ENCODE measurements at regions not wholly inside any gene's neighbourhood (a gene's known extent, or its start where the extent isn't known, plus 50 kb on each side); places are given as distances from the start of the nearest gene placed in this dataset.

DNA sequence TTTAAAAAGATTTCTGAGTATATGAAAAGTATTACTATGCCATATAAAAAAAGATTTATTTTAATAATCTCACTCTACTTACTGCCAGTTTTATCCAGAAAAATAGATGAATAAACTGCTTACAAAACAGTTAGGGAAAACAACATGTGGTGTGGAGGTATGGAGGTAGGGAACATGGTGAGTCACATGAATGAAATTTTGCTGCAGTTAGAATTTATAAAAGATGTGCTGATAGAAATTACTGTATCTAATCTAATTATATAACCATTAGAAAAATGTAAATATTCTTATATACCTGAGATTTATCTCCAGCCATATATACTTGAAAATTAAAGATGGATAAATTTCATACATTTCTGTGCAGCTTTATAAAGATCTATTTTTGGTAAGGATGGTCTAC, 184.0 kb upstream of the ANK2 start (continued):
- TF ChIP-seq CREB1 (IDR thresholded peaks at IDR 0.05) (no peak), CREB1 (CRISPR knock-in tag; IDR thresholded peaks at IDR 0.05) (no peak)

DNA sequence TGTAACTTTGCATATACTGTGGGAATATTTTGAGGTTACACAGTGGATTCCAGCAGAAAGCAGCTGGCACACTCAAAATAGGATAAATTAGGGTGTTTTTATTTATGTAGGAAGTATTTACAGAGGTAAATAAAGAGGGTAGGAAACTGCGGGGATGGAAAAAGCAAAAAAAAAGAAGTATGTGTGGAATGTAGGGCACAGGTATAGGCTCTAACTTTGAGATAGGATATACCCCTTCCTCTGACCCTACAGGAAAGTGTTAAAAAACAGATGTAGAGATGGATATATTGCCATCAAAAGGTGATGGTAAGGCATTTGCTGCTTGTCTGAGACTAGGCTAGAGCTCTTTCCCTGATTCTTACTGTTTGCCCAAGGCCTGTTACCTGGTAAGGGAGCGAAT, 173.1 kb upstream of the ANK2 start:
- in situ Hi-C loops (cut with MboI), result no loop called here
- no peak for FAIRE-seq

DNA sequence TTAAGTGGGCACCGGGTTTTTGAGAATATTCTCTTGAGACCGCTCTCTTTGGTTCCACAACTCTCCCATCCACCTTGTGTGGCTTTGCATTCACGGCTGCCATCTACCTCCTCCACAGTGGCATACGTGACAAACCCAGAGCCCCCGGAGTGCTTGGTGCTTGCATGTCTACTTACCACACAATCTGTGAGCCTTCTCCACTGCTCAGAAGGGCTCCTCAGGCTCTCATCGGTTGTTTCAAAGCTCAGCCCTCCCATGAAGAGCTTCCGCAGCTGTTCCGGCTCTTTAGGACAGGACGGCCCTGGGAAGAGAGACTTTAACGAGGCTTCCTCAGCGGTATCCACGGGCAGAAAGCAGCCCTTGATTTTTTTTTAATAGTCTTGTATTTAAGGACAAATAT, 167.6 kb upstream of the ANK2 start:
- no peak; the same call in 2 of the 3 replicates for ATAC-seq
- FAIRE-seq, result no peak
- no peak overlapping the region for H2AFZ ChIP-seq (ENCODE audit: low read depth, low read length)
- no peaks in the 10 kb centered on the region for H4K20me1 ChIP-seq (replicated peaks; ENCODE audit: control insufficient read depth, insufficient read depth, low read length)
- H3K9me1 ChIP-seq (ENCODE audit: control insufficient read depth, insufficient read depth, low read length), result no peaks in the 10 kb centered on the region
- no peaks in the 10 kb centered on the region for H3K36me3 ChIP-seq (ENCODE audit: control insufficient read depth, insufficient read depth, low read length)
- H3K4me3 ChIP-seq, result no peak overlapping the region
- intact Hi-C loops (cut with micrococcal nuclease), result no loop called here
- H3K4me2 ChIP-seq (ENCODE audit: insufficient read depth, low read length), result no peak overlapping the region
- no peak overlapping the region for H3K27ac ChIP-seq (ENCODE audit: extremely low read depth, low read depth, low read length)
- POLR2A ChIA-PET, result interaction anchor here (0.7 kb wide), 1 partner anchor 427 kb away, joined by 3 read pairs; no protein-coding TSS in a partner anchor
- in situ Hi-C loops (cut with MboI), result no loop called here
- no peaks in the 10 kb centered on the region for H3K79me2 ChIP-seq (ENCODE audit: control insufficient read depth, insufficient read depth, low read length)
- no peaks in the 10 kb centered on the region; a peak in 1 of 5 replicates for H3K27me3 ChIP-seq (ENCODE audit: control insufficient read depth in 2 of 2, insufficient read depth in 2 of 2, low read length in 2 of 2)
- WGBS (ENCODE audit: insufficient coverage, low coverage, missing lambda C conversion rate), result 2% methylated on average over 12 of the region's 12 CpGs
- BruUV-seq (replicated peaks), result no TSS peak
- no peak overlapping the region for H3K9ac ChIP-seq (ENCODE audit: insufficient read depth in 1 of 2, low read depth in 2 of 2, low read length in 2 of 2)
- CTCF ChIA-PET (ENCODE audit: low intra/inter-chr PET ratio), result no interaction called here
- DNase-seq (ENCODE audit: extremely low read depth in 1 of 4, low spot score in 3 of 4), result no peak
- H3K9me3 ChIP-seq (replicated peaks; ENCODE audit: control insufficient read depth, insufficient read depth, low read depth, low read length), result no peaks in the 10 kb centered on the region
- H3K4me1 ChIP-seq (replicated peaks in 1 of 2; ENCODE audit: control insufficient read depth in 2 of 2, insufficient read depth in 2 of 2, low read length in 2 of 2), result no peaks in the 10 kb centered on the region
- no peak for TF ChIP-seq ZNF780A (CRISPR knock-in tag; IDR thresholded peaks at IDR 0.05)
- TF ChIP-seq NCOA2 (IDR thresholded peaks at IDR 0.05; ENCODE audit: partially characterized antibody in 2 of 2), result no peak
- TF ChIP-seq CBX3 (IDR thresholded peaks at IDR 0.05; ENCODE audit: borderline replicate concordance in 1 of 2, low read length in 2 of 2), result no peak
- TF ChIP-seq, protein P1, sequence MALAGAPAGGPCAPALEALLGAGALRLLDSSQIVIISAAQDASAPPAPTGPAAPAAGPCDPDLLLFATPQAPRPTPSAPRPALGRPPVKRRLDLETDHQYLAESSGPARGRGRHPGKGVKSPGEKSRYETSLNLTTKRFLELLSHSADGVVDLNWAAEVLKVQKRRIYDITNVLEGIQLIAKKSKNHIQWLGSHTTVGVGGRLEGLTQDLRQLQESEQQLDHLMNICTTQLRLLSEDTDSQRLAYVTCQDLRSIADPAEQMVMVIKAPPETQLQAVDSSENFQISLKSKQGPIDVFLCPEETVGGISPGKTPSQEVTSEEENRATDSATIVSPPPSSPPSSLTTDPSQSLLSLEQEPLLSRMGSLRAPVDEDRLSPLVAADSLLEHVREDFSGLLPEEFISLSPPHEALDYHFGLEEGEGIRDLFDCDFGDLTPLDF (CRISPR knock-in tag; IDR thresholded peaks at IDR 0.05), result no peak
- no peak for TF ChIP-seq ZNF431 (CRISPR knock-in tag; IDR thresholded peaks at IDR 0.05)
- TF ChIP-seq, protein P2, sequence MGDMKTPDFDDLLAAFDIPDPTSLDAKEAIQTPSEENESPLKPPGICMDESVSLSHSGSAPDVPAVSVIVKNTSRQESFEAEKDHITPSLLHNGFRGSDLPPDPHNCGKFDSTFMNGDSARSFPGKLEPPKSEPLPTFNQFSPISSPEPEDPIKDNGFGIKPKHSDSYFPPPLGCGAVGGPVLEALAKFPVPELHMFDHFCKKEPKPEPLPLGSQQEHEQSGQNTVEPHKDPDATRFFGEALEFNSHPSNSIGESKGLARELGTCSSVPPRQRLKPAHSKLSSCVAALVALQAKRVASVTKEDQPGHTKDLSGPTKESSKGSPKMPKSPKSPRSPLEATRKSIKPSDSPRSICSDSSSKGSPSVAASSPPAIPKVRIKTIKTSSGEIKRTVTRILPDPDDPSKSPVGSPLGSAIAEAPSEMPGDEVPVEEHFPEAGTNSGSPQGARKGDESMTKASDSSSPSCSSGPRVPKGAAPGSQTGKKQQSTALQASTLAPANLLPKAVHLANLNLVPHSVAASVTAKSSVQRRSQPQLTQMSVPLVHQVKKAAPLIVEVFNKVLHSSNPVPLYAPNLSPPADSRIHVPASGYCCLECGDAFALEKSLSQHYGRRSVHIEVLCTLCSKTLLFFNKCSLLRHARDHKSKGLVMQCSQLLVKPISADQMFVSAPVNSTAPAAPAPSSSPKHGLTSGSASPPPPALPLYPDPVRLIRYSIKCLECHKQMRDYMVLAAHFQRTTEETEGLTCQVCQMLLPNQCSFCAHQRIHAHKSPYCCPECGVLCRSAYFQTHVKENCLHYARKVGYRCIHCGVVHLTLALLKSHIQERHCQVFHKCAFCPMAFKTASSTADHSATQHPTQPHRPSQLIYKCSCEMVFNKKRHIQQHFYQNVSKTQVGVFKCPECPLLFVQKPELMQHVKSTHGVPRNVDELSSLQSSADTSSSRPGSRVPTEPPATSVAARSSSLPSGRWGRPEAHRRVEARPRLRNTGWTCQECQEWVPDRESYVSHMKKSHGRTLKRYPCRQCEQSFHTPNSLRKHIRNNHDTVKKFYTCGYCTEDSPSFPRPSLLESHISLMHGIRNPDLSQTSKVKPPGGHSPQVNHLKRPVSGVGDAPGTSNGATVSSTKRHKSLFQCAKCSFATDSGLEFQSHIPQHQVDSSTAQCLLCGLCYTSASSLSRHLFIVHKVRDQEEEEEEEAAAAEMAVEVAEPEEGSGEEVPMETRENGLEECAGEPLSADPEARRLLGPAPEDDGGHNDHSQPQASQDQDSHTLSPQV (IDR thresholded peaks at IDR 0.05), result no peak

More for the DNA sequence above, 173.1 kb upstream of the ANK2 start:
- no peak overlapping the region for H3K4me3 ChIP-seq
- H4K20me1 ChIP-seq (replicated peaks; ENCODE audit: control insufficient read depth, insufficient read depth, low read length), result no peaks in the 10 kb centered on the region
- TF ChIP-seq HNRNPH1 (optimal IDR thresholded peaks at IDR 0.05; ENCODE audit: low read depth, low read length) (no peak), EZH2 (IDR thresholded peaks at IDR 0.05; ENCODE audit: borderline replicate concordance, low read depth, low read length) (no peak), FOXA1 (IDR thresholded peaks at IDR 0.05; ENCODE audit: borderline replicate concordance) (no peak), DMBX1 (CRISPR knock-in tag; IDR thresholded peaks at IDR 0.05; ENCODE audit: borderline replicate concordance) (no peak), HDGF (IDR thresholded peaks at IDR 0.05) (no peak), POLR3A (IDR thresholded peaks at IDR 0.05; ENCODE audit: borderline replicate concordance, extremely low read depth, insufficient read depth, insufficient read length) (no peak)
- no peaks in the 10 kb centered on the region for H3K27me3 ChIP-seq (ENCODE audit: control insufficient read depth in 2 of 2, insufficient read depth in 2 of 2, low read length in 2 of 2)
- no peak overlapping the region for H2AFZ ChIP-seq (ENCODE audit: low read depth, low read length)
- ATAC-seq (no peak), DNase-seq (ENCODE audit: extremely low read depth in 1 of 4, low spot score in 3 of 4) (no peak)
- intact Hi-C loops (cut with micrococcal nuclease), result no loop called here
- ChIA-PET CTCF (ENCODE audit: low intra/inter-chr PET ratio) (no interaction called here), POLR2A (no interaction called here)
- H3K27ac ChIP-seq (ENCODE audit: extremely low read depth, low read depth, low read length), result no peak overlapping the region
- no peaks in the 10 kb centered on the region for H3K36me3 ChIP-seq (ENCODE audit: control insufficient read depth, insufficient read depth, low read length)
- no peak overlapping the region for H3K9ac ChIP-seq (ENCODE audit: insufficient read depth in 1 of 2, low read depth in 2 of 2, low read length in 2 of 2)
- no peaks in the 10 kb centered on the region for H3K4me1 ChIP-seq (replicated peaks in 1 of 2; ENCODE audit: control insufficient read depth in 2 of 2, insufficient read depth in 2 of 2, low read length in 2 of 2)
- 0% methylated on average over 2 of the region's 2 CpGs for WGBS (ENCODE audit: insufficient coverage, low coverage, missing lambda C conversion rate)
- no peak overlapping the region for H3K4me2 ChIP-seq (ENCODE audit: insufficient read depth, low read length)
- H3K9me1 ChIP-seq (ENCODE audit: control insufficient read depth, insufficient read depth, low read length), result no peaks in the 10 kb centered on the region
- H3K9me3 ChIP-seq (replicated peaks; ENCODE audit: control insufficient read depth, insufficient read depth, low read depth, low read length), result no peaks in the 10 kb centered on the region
- no peaks in the 10 kb centered on the region for H3K79me2 ChIP-seq (ENCODE audit: control insufficient read depth, insufficient read depth, low read length)
- no TSS peak for BruUV-seq (replicated peaks)
